Hepatocyte (in vitro differentiated cells): ENCODE measurements at regions not wholly inside any gene's neighbourhood (a gene's known extent, or its start where the extent isn't known, plus 50 kb on each side); places are given as distances from the start of the nearest gene placed in this dataset.

Experiments used
- DNase-seq: peaks from one replicate; pipeline ENCODE4 v3.0.0-alpha.2; 2016; ENCODE audit warnings: low spot score
- H2AFZ ChIP-seq: fragments of 200-600 bp; sonication (generic); 2 replicates; pipeline ENCODE4 v1.6.0; 2016; ENCODE audit warnings: antibody characterized with exemption, mild to moderate bottlenecking
- H3K27ac ChIP-seq: fragments of 200-600 bp; sonication (generic); 2 replicates; pipeline ENCODE4 v1.5.1; 2016; ENCODE audit warnings: mild to moderate bottlenecking
- H3K27me3 ChIP-seq: fragments of 200-600 bp; sonication (generic); 2 replicates; pipeline ENCODE4 v1.6.1; 2016
- H3K36me3 ChIP-seq: fragments of 200-600 bp; sonication (generic); replicated peaks from 2 replicates; pipeline ENCODE4 v1.5.1; 2016; ENCODE audit warnings: low read depth; ENCODE audit not compliant: insufficient read depth
- H3K4me1 ChIP-seq: fragments of 200-600 bp; sonication (generic); 2 replicates; pipeline ENCODE4 v1.5.1; 2016; ENCODE audit warnings: mild to moderate bottlenecking, moderate library complexity; ENCODE audit not compliant: insufficient read depth
- H3K4me2 ChIP-seq: fragments of 200-600 bp; sonication (generic); 2 replicates; pipeline ENCODE4 v1.6.0; 2016
- H3K4me3 ChIP-seq: fragments of 200-600 bp; sonication (generic); 2 replicates; pipeline ENCODE4 v1.5.1; 2016; ENCODE audit warnings: mild to moderate bottlenecking
- H3K79me2 ChIP-seq: fragments of 200-600 bp; sonication (generic); 2 replicates; pipeline ENCODE4 v1.6.0; 2017; ENCODE audit warnings: mild to moderate bottlenecking
- H3K9me2 ChIP-seq: fragments of 200-600 bp; sonication (generic); replicated peaks from 2 replicates; pipeline ENCODE4 v1.6.0; 2017; ENCODE audit warnings: mild to moderate bottlenecking; ENCODE audit not compliant: insufficient read depth
- H3K9me3 ChIP-seq: fragments of 200-600 bp; sonication (generic); 2 replicates; pipeline ENCODE4 v1.5.1; 2016; ENCODE audit warnings: low read depth, mild to moderate bottlenecking
- H4K20me1 ChIP-seq: fragments of 200-600 bp; sonication (generic); 2 replicates; pipeline ENCODE4 v1.6.0; 2016; ENCODE audit warnings: mild to moderate bottlenecking; ENCODE audit not compliant: insufficient read depth, poor library complexity, severe bottlenecking
- EZH2 ChIP-seq: fragments of 200-600 bp; sonication (generic); IDR thresholded peaks from 2 replicates; pipeline ENCODE4 v1.6.1; 2016; ENCODE audit warnings: antibody characterized with exemption, mild to moderate bottlenecking, borderline replicate concordance
- EZH2phosphoT487 ChIP-seq: fragments of 200-600 bp; sonication (generic); IDR thresholded peaks from one replicate; pipeline ENCODE4 v1.6.1; 2018; ENCODE audit warnings: antibody characterized with exemption, mild to moderate bottlenecking, low read depth, moderate library complexity; ENCODE audit not compliant: unreplicated experiment, severe bottlenecking
- WGBS: methylation state at CpG from one replicate; pipeline ENCODE4 v1.1.6; 2016; ENCODE audit warnings: low lambda C conversion rate; ENCODE audit errors: missing lambda C conversion rate; 5-methylcytosine and 5-hydroxymethylcytosine counted together
- TF ChIP-seq, protein P1 (sequence below): fragments of 200-600 bp; sonication (generic); IDR thresholded peaks from 2 replicates; pipeline ENCODE4 v1.5.1; 2016; ENCODE audit warnings: antibody characterized with exemption, mild to moderate bottlenecking; ENCODE audit not compliant: poor library complexity

DNA sequence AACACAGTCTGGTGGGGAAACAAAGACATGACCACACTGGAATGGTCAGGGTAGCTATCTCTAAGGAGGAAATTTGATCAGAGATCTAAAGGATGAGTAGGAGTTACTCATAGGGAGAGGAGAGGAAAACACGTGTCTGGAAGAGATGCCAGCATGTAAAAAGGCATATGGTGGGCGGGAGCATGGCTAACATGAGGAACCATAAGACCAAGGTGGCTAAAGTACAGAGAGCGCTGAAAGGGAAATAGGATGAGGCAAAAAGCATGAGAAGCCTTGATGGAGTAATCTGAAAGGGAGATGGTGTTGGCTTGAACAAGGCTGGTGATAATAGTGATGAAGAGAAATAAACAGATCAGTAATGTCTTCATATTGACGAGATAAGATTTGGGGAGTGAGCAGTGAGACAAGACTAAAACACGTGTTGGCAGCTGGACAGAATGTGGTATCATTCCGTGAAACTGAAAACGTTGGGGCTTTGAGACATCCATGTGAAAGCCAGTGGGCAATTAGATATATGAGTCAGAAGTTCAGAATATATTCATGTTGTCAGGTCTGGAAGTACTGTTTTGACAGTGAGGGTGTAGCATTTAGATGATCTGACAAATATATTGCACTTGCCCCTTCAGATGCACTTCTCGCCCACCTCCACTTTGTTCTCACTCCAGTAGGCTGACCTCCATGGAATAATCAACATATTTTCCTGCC is 209.1 kb upstream of the KCNN2 start:
- no peak for DNase-seq
- no peaks in the 10 kb centered on the region for H3K4me1 ChIP-seq
- H3K79me2 ChIP-seq = no peaks in the 10 kb centered on the region
- no peaks in the 10 kb centered on the region for H3K9me3 ChIP-seq
- H3K27me3 ChIP-seq = no peaks in the 10 kb centered on the region
- H3K27ac ChIP-seq = no peak overlapping the region
- no peak overlapping the region for H3K4me2 ChIP-seq
- TF ChIP-seq EZH2 = no peak
- TF ChIP-seq, protein P1, sequence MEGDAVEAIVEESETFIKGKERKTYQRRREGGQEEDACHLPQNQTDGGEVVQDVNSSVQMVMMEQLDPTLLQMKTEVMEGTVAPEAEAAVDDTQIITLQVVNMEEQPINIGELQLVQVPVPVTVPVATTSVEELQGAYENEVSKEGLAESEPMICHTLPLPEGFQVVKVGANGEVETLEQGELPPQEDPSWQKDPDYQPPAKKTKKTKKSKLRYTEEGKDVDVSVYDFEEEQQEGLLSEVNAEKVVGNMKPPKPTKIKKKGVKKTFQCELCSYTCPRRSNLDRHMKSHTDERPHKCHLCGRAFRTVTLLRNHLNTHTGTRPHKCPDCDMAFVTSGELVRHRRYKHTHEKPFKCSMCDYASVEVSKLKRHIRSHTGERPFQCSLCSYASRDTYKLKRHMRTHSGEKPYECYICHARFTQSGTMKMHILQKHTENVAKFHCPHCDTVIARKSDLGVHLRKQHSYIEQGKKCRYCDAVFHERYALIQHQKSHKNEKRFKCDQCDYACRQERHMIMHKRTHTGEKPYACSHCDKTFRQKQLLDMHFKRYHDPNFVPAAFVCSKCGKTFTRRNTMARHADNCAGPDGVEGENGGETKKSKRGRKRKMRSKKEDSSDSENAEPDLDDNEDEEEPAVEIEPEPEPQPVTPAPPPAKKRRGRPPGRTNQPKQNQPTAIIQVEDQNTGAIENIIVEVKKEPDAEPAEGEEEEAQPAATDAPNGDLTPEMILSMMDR = no peak
- no peak for TF ChIP-seq EZH2phosphoT487
- H2AFZ ChIP-seq = no peak overlapping the region
- no peaks in the 10 kb centered on the region for H3K9me2 ChIP-seq
- WGBS = 85% methylated on average over 8 of the region's 8 CpGs
- no peaks in the 10 kb centered on the region for H3K36me3 ChIP-seq
- H4K20me1 ChIP-seq = no peaks in the 10 kb centered on the region
- no peak overlapping the region for H3K4me3 ChIP-seq

DNA sequence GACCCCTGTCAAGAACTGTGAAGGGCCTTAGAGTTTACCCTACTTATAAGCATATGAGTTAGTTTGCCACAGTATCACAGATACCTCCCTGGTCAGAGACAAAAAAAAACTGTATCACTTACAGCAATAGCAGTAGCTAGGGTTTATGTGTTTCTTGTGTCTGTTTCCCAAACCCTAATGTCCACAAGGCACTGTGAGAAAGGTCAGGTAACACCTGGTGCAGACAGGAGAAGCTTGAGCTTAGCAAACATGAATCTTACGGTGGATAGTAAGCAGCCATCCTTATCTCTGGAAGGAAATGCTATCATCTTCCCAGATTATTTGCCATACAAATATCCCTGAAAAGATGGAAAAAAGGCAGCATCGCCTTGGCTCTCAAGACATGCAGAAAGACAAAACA is 208.5 kb upstream of the KCNN2 start:
- Histone ChIP-seq H3K27ac (no peak overlapping the region), H3K27me3 (no peaks in the 10 kb centered on the region), H3K4me3 (no peak overlapping the region), H3K4me2 (no peak overlapping the region), H3K9me2 (no peaks in the 10 kb centered on the region), H4K20me1 (no peaks in the 10 kb centered on the region), H3K36me3 (no peaks in the 10 kb centered on the region), H3K9me3 (no peaks in the 10 kb centered on the region), H2AFZ (no peak overlapping the region), H3K79me2 (no peaks in the 10 kb centered on the region), H3K4me1 (no peaks in the 10 kb centered on the region)
- TF ChIP-seq EZH2phosphoT487 (no peak), EZH2 (no peak)
- TF ChIP-seq, protein P1 = no peak
- DNase-seq = no peak
- 75% methylated on average over 2 of the region's 2 CpGs for WGBS

DNA sequence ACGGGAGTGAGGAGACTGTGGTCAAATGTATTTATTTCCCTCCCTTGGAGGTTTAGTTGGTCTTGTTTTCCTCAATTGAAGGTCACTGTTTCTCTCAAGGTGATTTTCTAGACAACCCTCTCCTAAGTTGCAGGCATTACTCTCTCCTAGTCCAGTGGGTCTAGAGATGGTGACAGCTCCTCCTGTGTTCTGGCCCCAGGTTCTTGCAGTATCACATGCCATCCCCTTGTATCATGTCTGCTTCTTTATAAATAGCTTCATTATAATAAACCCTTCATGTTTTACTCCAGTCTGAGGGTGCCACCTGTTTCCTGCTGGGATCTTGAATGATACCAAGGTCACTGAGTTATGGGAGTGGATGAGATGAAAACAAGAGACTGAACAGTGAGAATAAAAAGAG is 208.0 kb upstream of the KCNN2 start:
- no peak for DNase-seq
- Histone ChIP-seq H3K9me2 (no peaks in the 10 kb centered on the region), H3K4me3 (no peak overlapping the region), H3K9me3 (no peaks in the 10 kb centered on the region), H3K27ac (no peak overlapping the region), H3K27me3 (no peaks in the 10 kb centered on the region), H3K4me2 (no peak overlapping the region), H3K36me3 (no peaks in the 10 kb centered on the region), H2AFZ (no peak overlapping the region), H3K4me1 (no peaks in the 10 kb centered on the region), H3K79me2 (no peaks in the 10 kb centered on the region), H4K20me1 (no peaks in the 10 kb centered on the region)
- 72% methylated on average over 1 of the region's 1 CpG for WGBS
- no peak for TF ChIP-seq EZH2
- no peak for TF ChIP-seq EZH2phosphoT487
- TF ChIP-seq, protein P1 = no peak
